SK-N-MC (cell line): ENCODE measurements at regions not wholly inside any gene's neighbourhood (a gene's known extent, or its start where the extent isn't known, plus 50 kb on each side); places are given as distances from the start of the nearest gene placed in this dataset.

Source experiments
- EZH2 ChIP-seq: fragments of 200-600 bp; sonication (generic); IDR thresholded peaks from one replicate; pipeline ENCODE4 v1.6.1; 2017; ENCODE audit warnings: antibody characterized with exemption
- POLR2AphosphoS5 ChIP-seq: IDR thresholded peaks from 2 replicates; pipeline ENCODE4 v1.6.1; 2012; ENCODE audit warnings: mild to moderate bottlenecking, low read depth, low read length, borderline replicate concordance

DNA sequence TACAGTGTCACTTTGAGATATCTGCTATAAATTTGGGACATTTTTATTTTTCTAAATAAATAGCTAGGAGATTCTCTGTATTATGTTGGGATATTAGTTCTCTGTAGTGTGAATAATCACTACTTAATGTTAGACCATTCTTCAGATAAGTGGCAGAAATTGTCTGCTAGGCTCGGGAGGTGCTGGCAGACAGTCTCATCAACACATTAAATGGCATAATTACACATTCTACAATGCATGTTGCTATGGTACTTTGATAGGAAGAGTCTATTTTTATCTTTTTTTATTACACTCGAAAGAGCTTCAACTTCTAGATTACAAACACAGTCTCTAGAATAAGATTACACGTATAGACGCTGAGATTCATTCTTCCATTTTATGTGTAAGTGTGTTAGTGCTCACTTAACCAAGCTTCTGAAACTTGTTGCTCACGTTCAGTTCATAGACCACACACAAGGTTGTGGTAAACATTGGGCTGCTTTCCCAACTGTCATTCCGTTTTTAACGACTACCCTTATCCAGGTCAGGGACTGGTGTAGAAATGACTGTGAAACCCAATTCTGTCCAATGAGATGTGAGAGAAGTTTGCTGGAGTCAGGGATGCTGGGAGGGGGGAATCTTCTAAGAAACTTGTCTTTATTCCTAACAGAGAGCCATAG, 78.6 kb downstream of the TPBG start:
- no peak for TF ChIP-seq POLR2AphosphoS5
- no peak for TF ChIP-seq EZH2
